ENCODE measurements at regions not wholly inside any gene's neighbourhood (a gene's known extent, or its start where the extent isn't known, plus 50 kb on each side); places are given as distances from the start of the nearest gene placed in this dataset.
"Not testable (repeated sequence)": the region's sequence is repeated elsewhere in the genome, so short reads cannot be mapped to it uniquely, and the experiment has no call there.

- DNase-seq (ENCODE audit: low read depth), result no peak
Measured at GRCh38 chr20:19897891-19898290, 119.3 kb upstream of the NAA20 start.

GRCh38 chr20:19901226-19901625, 115.9 kb upstream of the NAA20 start:
- DNase-seq (ENCODE audit: low read depth), result no peak

- no peak for DNase-seq (ENCODE audit: low read depth)
Measured at GRCh38 chr20:19903168-19903811, 113.9 kb upstream of the NAA20 start.

- no peak for DNase-seq (ENCODE audit: low read depth)
Measured at GRCh38 chr20:19907326-19908056, 109.7 kb upstream of the NAA20 start.

- DNase-seq (ENCODE audit: low read depth), result no peak
Measured at GRCh38 chr20:19908576-19908975, 108.6 kb upstream of the NAA20 start.

- no peak for DNase-seq (ENCODE audit: low read depth)
Measured at GRCh38 chr20:19909725-19910124, 107.4 kb upstream of the NAA20 start.

GRCh38 chr20:19911810-19912382, 105.3 kb upstream of the NAA20 start:
- no peak for DNase-seq (ENCODE audit: low read depth)

GRCh38 chr20:19913349-19913748, 103.8 kb upstream of the NAA20 start:
- no peak for DNase-seq (ENCODE audit: low read depth)

GRCh38 chr20:19913927-19914614, 103.1 kb upstream of the NAA20 start:
- no peak for DNase-seq (ENCODE audit: low read depth)

GRCh38 chr20:19915111-19915798, 101.9 kb upstream of the NAA20 start:
- DNase-seq (ENCODE audit: low read depth), result no peak

- DNase-seq (ENCODE audit: low read depth), result no peak
Measured at GRCh38 chr20:19916531-19917485, 100.4 kb upstream of the NAA20 start.

GRCh38 chr20:19918965-19919329, 98.2 kb upstream of the NAA20 start:
- no peak for DNase-seq (ENCODE audit: low read depth)

- no peak for DNase-seq (ENCODE audit: low read depth)
Measured at GRCh38 chr20:19920381-19921138, 96.6 kb upstream of the NAA20 start.

GRCh38 chr20:19921284-19921793, 95.8 kb upstream of the NAA20 start:
- DNase-seq (ENCODE audit: low read depth), result no peak

- not testable (repeated sequence) for DNase-seq (ENCODE audit: low read depth)
Measured at GRCh38 chr20:19921829-19922228, 95.3 kb upstream of the NAA20 start.

- no peak for DNase-seq (ENCODE audit: low read depth)
Measured at GRCh38 chr20:19922716-19923115, 94.4 kb upstream of the NAA20 start.

GRCh38 chr20:19923762-19924161, 93.4 kb upstream of the NAA20 start:
- no peak for DNase-seq (ENCODE audit: low read depth)

GRCh38 chr20:19924255-19924654, 92.9 kb upstream of the NAA20 start:
- no peak for DNase-seq (ENCODE audit: low read depth)

GRCh38 chr20:19926591-19926990, 90.6 kb upstream of the NAA20 start:
- DNase-seq (ENCODE audit: low read depth), result no peak

- no peak for DNase-seq (ENCODE audit: low read depth)
Measured at GRCh38 chr20:19928328-19929011, 88.7 kb upstream of the NAA20 start.
